ENCODE measurements at regions not wholly inside any gene's neighbourhood (a gene's known extent, or its start where the extent isn't known, plus 50 kb on each side); places are given as distances from the start of the nearest gene placed in this dataset.

DNA sequence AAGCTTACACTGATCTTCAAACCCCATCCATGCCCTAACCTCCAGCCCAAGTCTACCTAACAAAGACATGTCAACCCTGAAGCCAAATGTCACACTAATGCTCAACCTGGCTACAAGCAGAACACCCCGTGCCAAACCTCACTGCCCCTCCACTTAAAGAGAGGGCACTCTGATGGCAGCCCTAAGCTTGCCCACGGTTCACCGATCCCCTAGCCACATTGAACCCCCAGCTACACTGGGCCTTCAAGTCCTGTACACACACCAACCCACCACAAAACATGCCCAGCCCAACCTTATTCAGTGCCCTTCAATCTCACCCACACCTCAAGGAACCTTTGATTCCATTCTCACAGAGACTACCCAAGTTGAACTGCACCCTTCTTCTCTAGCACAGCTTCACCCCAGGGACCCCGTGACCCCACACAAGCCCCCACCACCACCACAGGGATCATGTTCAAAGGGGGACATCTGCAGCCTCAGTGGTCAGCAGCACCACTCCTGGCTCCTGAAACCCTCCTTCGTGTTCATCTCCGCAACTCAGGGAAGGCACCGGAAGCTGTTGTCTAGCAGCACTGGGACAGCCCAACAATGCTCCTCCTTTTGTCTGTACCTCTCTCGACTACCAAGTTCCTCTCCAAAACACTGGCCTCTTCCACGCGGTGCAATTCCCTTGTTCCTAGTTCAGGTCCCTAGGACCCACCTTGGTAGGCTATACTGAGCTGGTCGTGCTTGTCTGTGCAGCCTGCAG is 218.8 kb downstream of the CYP26B1 start:
- Histone ChIP-seq H3K27me3 (ENCODE audit: insufficient read depth in 3 of 3, low read length in 2 of 3) (no peaks in the 10 kb centered on the region), H3K27ac (no peak overlapping the region), H3K4me1 (peaks cover 9% of the 10 kb centered on the region), H3K4me3 (no peak overlapping the region), H3K9me3 (no peaks in the 10 kb centered on the region), H3K36me3 (ENCODE audit: insufficient read depth in 1 of 2, low read depth in 1 of 2) (no peaks in the 10 kb centered on the region)
- intact Hi-C loops (cut with DNase I): loop anchor here (5.0 to 10.0 kb wide), 5 partner anchors 63 to 816 kb away; no protein-coding TSS in a partner anchor
- DNase-seq (no peak), ATAC-seq (no peak)
- WGBS, 3 donors: 93 to 96% (median 94%) methylated on average over 11 of the region's 11 CpGs
- TF ChIP-seq, protein P1, sequence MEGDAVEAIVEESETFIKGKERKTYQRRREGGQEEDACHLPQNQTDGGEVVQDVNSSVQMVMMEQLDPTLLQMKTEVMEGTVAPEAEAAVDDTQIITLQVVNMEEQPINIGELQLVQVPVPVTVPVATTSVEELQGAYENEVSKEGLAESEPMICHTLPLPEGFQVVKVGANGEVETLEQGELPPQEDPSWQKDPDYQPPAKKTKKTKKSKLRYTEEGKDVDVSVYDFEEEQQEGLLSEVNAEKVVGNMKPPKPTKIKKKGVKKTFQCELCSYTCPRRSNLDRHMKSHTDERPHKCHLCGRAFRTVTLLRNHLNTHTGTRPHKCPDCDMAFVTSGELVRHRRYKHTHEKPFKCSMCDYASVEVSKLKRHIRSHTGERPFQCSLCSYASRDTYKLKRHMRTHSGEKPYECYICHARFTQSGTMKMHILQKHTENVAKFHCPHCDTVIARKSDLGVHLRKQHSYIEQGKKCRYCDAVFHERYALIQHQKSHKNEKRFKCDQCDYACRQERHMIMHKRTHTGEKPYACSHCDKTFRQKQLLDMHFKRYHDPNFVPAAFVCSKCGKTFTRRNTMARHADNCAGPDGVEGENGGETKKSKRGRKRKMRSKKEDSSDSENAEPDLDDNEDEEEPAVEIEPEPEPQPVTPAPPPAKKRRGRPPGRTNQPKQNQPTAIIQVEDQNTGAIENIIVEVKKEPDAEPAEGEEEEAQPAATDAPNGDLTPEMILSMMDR (IDR thresholded peaks at IDR 0.05): no peak

DNA sequence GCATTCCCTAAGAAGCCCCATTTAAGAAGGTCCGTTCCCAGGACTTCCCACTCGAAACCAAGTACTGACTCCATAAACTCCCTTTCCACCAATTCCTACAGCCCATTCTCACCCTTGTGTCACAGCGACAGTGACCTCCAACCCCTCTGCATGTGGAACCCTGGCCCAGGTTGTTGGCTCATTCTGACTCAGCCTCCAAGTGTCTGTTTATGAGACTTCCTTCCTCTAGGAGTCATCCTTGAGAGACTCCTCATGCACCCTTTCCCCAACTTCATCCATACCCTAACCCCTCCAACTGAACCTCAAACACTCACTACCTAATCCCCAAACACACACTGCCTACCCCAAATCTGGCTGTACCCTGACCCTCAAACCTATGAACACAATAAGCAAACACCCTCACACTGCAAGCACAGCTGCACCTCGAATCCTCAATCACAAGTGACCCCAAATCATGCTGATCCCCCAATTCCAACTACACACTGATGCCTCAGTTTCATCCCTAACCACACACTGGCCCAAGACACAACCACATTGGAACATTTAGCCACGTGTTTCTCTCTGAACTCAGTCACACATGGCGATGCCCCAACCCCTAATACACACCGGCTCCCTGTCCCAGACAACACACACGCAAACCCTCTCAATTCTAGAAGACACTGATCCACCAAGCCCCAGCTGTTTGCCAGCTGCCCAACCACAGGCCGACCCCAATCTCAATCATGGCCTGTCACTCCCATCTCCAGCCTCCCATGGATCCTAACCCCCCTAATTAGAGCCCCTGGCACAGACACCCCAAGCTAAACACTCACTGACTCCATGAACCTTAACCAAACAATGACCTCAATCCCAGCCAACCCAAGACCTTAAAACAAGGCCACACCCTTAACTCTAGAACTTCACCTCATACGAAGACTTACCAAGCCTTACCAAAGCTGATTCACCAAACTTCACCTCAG is 219.6 kb downstream of the CYP26B1 start:
- Histone ChIP-seq H3K4me3 (no peak overlapping the region), H3K27ac (no peak overlapping the region), H3K27me3 (ENCODE audit: insufficient read depth in 3 of 3, low read length in 2 of 3) (no peaks in the 10 kb centered on the region), H3K9me3 (no peaks in the 10 kb centered on the region), H3K36me3 (ENCODE audit: insufficient read depth in 1 of 2, low read depth in 1 of 2) (no peaks in the 10 kb centered on the region), H3K4me1 (peaks cover 9% of the 10 kb centered on the region)
- intact Hi-C loops (cut with DNase I): loop anchor here (5.0 to 10.0 kb wide), 5 partner anchors 64 to 817 kb away; no protein-coding TSS in a partner anchor
- DNase-seq (no peak), ATAC-seq (no peak)
- WGBS, 3 donors: 95 to 97% (median 96%) methylated on average over 10 of the region's 10 CpGs
- TF ChIP-seq, protein P1 (IDR thresholded peaks at IDR 0.05): no peak

DNA sequence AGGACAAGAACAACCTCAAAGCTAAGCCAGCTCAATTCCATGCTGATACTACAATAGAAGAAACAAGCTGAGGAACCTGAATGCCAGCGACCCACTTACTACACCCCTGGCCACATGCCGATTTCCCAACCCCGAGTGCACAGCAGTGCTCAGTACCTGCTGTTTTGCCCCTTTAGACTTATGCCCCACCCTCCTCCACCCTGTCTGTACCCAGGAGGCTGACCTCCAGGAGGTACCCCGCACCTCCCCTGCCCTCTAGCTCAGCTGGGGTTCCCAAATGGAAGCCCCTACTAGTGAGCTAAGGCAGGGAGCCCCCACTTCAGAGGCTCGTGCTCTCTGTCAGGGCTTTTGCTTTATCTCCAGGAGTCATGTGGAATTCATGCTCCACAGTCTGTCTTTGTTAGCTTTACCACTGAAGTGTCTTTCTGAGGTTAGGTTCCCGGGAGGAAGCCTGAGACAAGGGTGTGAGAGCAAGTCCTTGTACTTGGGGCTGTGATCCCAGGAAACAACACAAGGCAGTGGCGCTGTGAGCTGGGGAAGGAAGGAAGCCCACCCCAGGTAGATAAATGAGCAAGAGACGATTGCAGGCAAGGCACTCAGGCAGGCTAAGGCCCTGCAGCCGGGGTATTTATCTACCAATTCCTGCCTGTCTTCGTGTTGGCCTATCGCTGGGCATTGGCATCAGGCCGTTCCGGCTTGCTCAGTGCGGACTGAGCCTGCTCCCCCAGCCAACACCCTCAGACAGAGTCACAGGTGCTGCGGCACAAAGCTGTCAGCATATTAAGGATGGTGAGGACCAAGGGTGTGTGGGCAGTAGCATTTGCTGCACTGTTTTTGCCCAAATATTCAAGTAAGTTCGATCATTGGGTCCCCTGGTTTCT is 220.5 kb downstream of the CYP26B1 start:
- H3K27me3 ChIP-seq (ENCODE audit: insufficient read depth in 3 of 3, low read length in 2 of 3): no peaks in the 10 kb centered on the region
- 92 to 96% (median 95%) methylated on average over 16 of the region's 16 CpGs for WGBS, 3 donors
- H3K4me3 ChIP-seq: no peak overlapping the region
- DNase-seq: no peak
- intact Hi-C loops (cut with DNase I): loop anchor here (5.0 to 10.0 kb wide), 5 partner anchors 65 to 818 kb away; no protein-coding TSS in a partner anchor
- H3K27ac ChIP-seq: no peak overlapping the region
- H3K4me1 ChIP-seq: peaks cover 9% of the 10 kb centered on the region
- TF ChIP-seq, protein P1 (IDR thresholded peaks at IDR 0.05): no peak
- H3K9me3 ChIP-seq: no peaks in the 10 kb centered on the region
- ATAC-seq: no peak
- H3K36me3 ChIP-seq (ENCODE audit: insufficient read depth in 1 of 2, low read depth in 1 of 2): no peaks in the 10 kb centered on the region

DNA sequence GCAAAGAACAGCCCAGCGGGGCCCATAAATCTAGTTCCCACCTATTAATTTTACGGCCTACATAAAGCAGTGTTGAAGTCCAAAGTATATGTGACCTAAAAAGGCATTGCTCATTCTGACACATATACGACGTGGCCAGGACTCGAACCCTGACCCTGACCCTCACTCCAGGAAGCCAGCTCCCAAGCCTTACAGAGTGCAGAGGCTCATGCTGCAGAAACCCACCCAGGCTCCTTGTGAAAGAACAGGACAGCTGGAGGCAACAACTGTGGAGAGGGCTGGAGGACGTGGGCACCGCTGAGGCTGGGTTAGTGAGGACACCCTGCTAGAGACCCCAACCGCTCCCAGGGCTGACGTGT is 221.6 kb downstream of the CYP26B1 start:
- Histone ChIP-seq H3K27me3 (ENCODE audit: insufficient read depth in 3 of 3, low read length in 2 of 3) (no peaks in the 10 kb centered on the region), H3K9me3 (no peaks in the 10 kb centered on the region), H3K4me3 (no peak overlapping the region), H3K36me3 (ENCODE audit: insufficient read depth in 1 of 2, low read depth in 1 of 2) (no peaks in the 10 kb centered on the region), H3K4me1 (peaks cover 9% of the 10 kb centered on the region), H3K27ac (no peak overlapping the region)
- WGBS, 3 donors: 92 to 96% (median 95%) methylated on average over 9 of the region's 9 CpGs
- intact Hi-C loops (cut with DNase I): loop anchor here (5.0 to 10.0 kb wide), 5 partner anchors 66 to 819 kb away; no protein-coding TSS in a partner anchor
- TF ChIP-seq, protein P1 (IDR thresholded peaks at IDR 0.05): no peak
- DNase-seq: no peak
- ATAC-seq: no peak

All from psoas muscle (tissue), 7 donors.